GM12873 (cell line): ENCODE measurements at regions not wholly inside any gene's neighbourhood (a gene's known extent, or its start where the extent isn't known, plus 50 kb on each side); places are given as distances from the start of the nearest gene placed in this dataset.

Source experiments
- TF ChIP-seq, protein P1 (sequence below): IDR thresholded peaks from 2 replicates; pipeline ENCODE4 v1.5.1; 2012; ENCODE audit warnings: low read depth, mild to moderate bottlenecking, moderate library complexity, low read length, control low read depth; ENCODE audit not compliant: insufficient read depth; ENCODE audit errors: missing control alignments

DNA sequence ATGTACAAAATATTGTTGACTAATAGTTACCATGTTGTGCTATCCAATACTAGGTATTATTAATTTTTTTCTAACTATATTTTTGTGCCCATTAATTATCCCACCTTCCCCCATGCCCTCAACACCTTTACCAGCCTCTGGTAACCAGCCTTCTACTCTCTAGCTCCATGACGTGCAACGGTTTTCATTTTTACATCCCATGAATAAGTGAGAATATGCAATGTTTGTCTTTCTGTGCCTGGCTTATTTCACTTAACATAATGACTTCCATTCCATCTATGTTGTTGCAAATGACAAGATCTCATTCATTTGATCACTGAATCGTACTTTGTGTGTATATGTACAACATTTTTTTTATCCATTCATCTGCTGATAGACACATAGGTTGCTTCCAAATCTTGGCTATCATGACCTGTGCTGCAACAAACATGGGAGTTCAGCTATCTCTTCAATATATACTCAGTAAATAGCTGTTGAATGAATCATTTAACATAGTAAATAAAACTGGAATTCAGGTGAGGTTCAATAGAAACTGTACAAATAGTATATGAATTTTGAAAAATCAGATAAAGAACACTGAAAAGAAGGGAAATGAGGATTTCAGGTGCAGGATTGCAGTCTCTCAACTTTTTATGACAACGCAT, 509.0 kb upstream of the MIR17HG start:
- TF ChIP-seq, protein P1, sequence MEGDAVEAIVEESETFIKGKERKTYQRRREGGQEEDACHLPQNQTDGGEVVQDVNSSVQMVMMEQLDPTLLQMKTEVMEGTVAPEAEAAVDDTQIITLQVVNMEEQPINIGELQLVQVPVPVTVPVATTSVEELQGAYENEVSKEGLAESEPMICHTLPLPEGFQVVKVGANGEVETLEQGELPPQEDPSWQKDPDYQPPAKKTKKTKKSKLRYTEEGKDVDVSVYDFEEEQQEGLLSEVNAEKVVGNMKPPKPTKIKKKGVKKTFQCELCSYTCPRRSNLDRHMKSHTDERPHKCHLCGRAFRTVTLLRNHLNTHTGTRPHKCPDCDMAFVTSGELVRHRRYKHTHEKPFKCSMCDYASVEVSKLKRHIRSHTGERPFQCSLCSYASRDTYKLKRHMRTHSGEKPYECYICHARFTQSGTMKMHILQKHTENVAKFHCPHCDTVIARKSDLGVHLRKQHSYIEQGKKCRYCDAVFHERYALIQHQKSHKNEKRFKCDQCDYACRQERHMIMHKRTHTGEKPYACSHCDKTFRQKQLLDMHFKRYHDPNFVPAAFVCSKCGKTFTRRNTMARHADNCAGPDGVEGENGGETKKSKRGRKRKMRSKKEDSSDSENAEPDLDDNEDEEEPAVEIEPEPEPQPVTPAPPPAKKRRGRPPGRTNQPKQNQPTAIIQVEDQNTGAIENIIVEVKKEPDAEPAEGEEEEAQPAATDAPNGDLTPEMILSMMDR, result no peak

DNA sequence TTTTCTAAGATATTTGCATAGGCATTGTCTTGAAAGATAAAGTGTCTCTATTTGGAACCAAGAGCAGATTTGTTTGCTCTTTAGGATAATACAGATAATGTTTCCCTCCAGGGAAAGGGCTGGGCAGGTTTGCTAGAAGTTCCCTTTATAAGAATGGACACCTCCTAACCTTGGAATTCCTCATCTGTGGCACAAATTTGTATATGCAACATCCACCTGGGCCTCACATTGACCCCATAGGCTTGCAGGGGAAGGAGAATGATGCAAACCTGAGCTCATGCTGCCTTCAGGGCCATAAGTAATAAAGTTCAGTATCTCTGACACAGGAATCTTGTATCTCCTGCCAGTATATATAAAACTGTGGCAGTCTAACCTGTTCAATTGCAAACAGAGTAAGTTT, 508.4 kb upstream of the MIR17HG start:
- TF ChIP-seq, protein P1, result no peak

DNA sequence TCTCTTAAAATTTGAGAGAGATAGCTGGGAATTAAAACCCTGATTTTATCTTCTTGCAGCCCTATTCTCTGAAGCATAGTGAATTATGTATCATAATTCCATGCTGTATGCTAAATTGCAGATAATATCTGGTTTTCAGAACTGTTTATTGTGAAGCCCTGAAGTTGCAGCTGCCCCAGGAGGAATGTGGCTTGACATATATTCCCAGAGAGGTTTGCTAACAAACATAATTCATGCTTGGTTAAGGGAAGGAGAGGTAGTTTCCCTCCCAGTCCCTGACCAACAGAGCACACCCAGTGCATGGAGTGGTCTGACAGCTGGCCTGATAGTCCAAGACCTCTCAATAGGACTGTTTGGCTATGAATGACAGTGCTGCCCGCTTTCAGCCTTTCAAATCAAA, 500.6 kb upstream of the MIR17HG start:
- TF ChIP-seq, protein P1, result no peak

DNA sequence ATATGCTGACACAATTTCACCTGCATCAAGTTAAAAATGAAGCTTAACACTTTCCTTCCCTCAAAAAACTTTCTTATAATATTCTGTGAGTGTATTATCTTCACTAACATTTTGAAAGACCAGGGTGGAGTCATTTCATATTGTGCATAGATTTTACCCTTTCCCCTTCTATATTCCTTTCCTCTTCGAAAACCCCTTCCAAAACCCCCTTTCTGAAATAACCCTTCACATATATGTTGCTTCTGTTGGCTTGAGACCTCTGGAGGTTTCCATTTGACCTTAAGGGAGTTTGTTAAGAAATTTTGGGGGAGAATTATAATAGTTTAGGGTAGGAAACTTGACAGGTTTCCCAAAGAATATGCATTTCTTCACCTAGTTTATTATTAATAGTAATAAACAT, 489.6 kb upstream of the MIR17HG start:
- TF ChIP-seq, protein P1, result no peak

DNA sequence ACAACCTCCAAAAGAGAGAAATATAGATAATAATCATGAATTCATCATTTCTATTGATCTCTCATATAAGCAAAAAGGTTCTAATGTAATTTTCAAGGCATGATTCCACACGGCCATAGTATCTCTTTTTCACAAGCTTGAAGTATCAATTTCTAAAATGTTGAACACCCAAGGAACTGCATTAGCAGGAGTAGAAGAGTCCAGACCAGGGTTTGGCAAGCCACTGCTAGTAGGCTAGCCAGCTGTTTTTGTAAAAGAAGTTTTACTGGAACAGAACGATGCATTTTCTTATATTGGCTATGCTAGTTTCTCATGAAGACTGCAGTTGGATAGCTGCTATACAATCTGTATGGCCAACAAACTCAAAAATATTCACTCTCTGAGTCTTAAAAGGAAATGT, 481.5 kb upstream of the MIR17HG start:
- TF ChIP-seq, protein P1, result no peak

DNA sequence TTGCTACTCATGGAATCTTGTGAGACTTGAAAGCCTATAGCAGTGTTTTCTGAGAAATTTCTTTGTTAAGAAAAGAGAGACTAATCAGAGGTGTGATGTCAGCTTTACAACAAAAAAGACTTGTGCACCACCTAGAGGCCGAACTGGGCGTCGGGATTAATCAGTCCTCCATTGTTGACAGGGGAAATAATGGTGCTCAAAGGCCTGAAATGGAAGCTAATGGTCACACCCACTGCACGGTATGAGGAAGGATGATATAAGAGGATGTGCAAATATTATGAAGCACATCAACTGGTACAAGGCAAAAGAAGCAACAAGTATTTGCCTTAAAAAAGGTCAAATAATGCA, 480.2 kb upstream of the MIR17HG start:
- TF ChIP-seq, protein P1, result peak; percentile 64

DNA sequence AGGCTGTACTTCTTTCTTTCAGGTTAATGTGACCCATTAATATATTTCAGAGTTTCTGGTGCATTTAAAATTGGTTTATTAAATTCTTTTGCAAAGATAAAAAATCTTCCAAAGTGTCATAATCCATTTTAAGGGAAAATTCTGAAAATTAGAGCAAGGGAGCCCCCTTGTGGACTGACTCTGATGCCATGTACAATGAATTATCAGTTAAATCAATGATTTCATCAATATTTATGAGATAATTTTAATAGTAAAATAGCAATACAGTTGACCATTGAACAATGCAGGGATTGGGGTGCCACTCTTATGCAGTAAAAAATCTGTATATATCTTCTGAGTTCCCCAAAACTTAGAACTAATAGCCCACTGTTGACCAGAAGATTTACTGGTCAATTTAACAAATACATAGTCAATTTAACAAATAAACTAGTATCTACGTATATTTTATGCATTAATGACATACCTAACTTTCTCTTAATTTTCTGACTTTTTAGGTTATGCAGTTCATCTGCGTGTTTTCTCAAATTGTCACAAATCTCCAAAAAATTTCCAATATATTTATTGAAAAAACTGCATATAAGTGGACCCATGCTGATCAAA, 479.1 kb upstream of the MIR17HG start:
- TF ChIP-seq, protein P1, result peak; percentile 41
